ENCODE measurements at regions not wholly inside any gene's neighbourhood (a gene's known extent, or its start where the extent isn't known, plus 50 kb on each side); places are given as distances from the start of the nearest gene placed in this dataset.
A peak's percentile ranks its signal among the peaks of the same experiment; 100 is the strongest.

DNA sequence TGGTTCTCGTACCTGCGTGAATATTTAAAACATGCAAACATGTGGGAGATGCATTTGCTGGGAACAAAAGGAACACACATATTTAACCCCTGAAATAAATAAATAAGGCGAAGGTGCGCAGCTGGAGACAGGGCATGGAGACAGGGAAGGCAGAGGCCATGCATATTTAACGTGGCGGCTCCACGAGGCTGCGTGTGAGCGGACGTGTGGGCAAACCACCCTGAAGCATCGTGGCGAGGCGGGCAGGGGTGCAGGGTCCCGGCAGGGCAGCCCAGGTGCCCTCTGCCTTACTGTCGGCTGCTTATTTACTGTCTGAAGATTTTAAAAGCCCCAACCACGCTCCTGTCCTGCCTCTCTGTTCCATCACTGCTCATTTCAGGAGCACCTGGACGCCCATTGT lies 104.0 kb upstream of the ACTRT2 start:
- TF ChIP-seq, protein P1, sequence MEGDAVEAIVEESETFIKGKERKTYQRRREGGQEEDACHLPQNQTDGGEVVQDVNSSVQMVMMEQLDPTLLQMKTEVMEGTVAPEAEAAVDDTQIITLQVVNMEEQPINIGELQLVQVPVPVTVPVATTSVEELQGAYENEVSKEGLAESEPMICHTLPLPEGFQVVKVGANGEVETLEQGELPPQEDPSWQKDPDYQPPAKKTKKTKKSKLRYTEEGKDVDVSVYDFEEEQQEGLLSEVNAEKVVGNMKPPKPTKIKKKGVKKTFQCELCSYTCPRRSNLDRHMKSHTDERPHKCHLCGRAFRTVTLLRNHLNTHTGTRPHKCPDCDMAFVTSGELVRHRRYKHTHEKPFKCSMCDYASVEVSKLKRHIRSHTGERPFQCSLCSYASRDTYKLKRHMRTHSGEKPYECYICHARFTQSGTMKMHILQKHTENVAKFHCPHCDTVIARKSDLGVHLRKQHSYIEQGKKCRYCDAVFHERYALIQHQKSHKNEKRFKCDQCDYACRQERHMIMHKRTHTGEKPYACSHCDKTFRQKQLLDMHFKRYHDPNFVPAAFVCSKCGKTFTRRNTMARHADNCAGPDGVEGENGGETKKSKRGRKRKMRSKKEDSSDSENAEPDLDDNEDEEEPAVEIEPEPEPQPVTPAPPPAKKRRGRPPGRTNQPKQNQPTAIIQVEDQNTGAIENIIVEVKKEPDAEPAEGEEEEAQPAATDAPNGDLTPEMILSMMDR (IDR thresholded peaks at IDR 0.05; ENCODE audit: insufficient read depth, low read length, poor library complexity, severe bottlenecking) = no peak
- Histone ChIP-seq H3K4me3 (ENCODE audit: low read depth, low read length) (no peak overlapping the region), H3K27me3 (ENCODE audit: control insufficient read depth, insufficient read depth, low read length) (no peaks in the 10 kb centered on the region), H3K36me3 (ENCODE audit: control insufficient read depth, insufficient read depth, low read length) (no peaks in the 10 kb centered on the region)
- DNase-seq (ENCODE audit: low read depth) = no peak

DNA sequence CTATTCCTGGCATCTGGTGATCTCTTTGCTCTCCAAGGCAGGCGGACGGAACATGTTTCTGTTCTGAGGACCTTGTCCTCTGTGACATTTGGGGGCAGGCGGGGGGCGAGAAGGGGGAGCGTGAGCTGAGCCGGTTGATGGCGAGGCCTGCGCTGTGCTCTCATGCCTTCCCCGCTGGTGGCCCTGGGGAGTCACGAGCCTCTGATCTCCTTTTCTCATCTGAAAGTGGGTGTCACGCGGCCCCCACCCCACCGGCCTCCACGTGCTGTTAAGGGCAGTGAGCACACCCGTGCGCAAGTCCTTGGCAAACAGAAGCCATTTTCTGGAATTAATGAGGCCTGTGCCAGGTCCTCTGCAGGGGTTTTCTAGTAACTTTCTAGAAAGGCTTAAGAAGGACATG lies 102.8 kb upstream of the ACTRT2 start:
- no peak for DNase-seq (ENCODE audit: low read depth)
- Histone ChIP-seq H3K36me3 (ENCODE audit: control insufficient read depth, insufficient read depth, low read length) (no peaks in the 10 kb centered on the region), H3K4me3 (ENCODE audit: low read depth, low read length) (no peak overlapping the region), H3K27me3 (ENCODE audit: control insufficient read depth, insufficient read depth, low read length) (no peaks in the 10 kb centered on the region)
- TF ChIP-seq, protein P1 (IDR thresholded peaks at IDR 0.05; ENCODE audit: insufficient read depth, low read length, poor library complexity, severe bottlenecking) = no peak

DNA sequence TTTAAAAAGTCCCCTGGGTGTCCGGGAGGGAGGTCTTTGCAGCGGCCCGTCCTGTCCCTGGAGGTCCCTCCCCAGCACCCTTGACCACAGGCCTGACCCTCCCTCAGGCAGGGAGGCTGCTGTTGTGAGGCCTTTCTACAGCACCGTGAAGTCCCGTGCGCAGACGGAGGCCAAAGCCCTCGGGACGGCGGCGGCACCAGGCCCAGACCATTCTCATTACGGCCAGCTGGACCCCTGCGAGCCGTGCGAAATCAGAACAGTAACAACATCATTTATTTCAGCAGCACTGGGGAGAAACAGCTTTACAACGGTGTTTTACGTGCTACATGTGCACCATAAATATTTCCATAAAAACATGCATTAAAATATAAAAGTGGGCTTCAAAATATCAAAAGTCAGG lies 101.4 kb upstream of the ACTRT2 start:
- no peaks in the 10 kb centered on the region for H3K27me3 ChIP-seq (ENCODE audit: control insufficient read depth, insufficient read depth, low read length)
- TF ChIP-seq, protein P1 (IDR thresholded peaks at IDR 0.05; ENCODE audit: insufficient read depth, low read length, poor library complexity, severe bottlenecking) = no peak

DNA sequence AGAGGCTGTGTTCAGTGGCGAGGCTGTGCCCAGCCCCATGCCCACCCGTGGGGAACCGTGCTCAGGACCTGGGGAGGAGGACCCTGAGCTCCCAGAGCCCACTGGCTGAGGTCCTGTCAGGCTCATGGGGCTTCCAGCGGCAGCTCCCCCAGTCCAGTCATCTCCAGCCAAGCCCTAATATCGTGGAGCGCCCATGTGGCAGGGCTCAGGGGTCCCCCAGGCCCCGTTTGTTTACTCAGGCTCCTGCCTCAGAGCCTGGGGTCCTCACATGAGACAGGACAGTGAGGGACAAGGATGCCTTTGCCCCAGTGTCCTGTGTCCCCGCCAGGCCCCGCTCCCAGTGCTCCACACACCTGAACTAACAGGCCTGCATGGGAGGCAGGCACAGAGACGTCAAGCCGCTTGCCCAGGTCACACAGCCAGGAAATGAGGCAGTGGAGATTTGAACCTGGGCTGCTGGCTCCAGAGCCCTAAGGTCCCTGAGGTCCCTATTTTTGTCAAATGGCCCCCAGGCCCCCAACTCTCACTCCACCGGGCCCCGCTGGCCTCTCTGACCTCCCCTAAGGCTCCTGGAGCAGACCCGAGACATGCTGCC lies 100.7 kb upstream of the ACTRT2 start:
- no peaks in the 10 kb centered on the region for H3K36me3 ChIP-seq (ENCODE audit: control insufficient read depth, insufficient read depth, low read length)
- H3K4me3 ChIP-seq (ENCODE audit: low read depth, low read length) = no peak overlapping the region
- no peak for DNase-seq (ENCODE audit: low read depth)
- H3K27me3 ChIP-seq (ENCODE audit: control insufficient read depth, insufficient read depth, low read length) = no peaks in the 10 kb centered on the region
- TF ChIP-seq, protein P1 (IDR thresholded peaks at IDR 0.05; ENCODE audit: insufficient read depth, low read length, poor library complexity, severe bottlenecking) = no peak

More for the DNA sequence above, 101.4 kb upstream of the ACTRT2 start:
- no peak overlapping the region for H3K4me3 ChIP-seq (ENCODE audit: low read depth, low read length)
- H3K36me3 ChIP-seq (ENCODE audit: control insufficient read depth, insufficient read depth, low read length) = no peaks in the 10 kb centered on the region
- no peak for DNase-seq (ENCODE audit: low read depth)

DNA sequence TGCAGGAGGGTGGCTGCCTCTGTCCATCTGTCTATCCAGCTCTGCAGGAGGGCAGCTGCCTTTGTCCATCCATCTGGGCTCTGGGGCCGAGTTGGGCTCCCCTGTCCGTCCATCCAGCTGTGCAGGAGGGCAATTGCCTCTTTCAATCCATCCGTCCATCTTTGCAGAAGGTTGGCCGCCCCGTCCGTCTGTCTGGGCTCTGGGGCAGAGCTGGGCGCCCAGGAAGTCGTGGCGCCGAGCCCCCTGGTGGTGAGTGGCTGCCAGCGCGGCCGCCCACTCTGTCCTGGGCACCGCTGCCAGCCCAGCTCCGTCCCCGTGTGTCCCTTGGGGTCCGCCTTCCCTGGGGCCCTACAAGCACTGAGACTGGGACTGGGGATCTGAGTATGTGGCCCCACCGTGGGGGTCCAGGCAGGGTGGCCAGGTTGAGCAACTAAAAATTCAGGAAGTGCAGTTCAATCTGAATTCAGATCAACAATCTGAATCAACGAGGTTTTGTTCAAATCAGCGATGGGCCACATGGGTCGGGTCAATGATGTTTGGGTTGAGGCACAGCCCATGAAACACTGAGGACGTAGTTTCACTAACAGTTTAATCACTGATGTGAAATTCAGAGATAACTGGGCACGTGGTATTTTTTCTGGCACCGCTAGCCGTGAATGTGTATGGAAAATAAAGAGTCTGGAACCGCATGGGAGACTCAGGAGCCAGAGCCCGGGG lies 99.1 kb upstream of the ACTRT2 start:
- no peak overlapping the region for H3K4me3 ChIP-seq (ENCODE audit: low read depth, low read length)
- DNase-seq (ENCODE audit: low read depth) = no peak
- TF ChIP-seq, protein P1 (IDR thresholded peaks at IDR 0.05; ENCODE audit: insufficient read depth, low read length, poor library complexity, severe bottlenecking) = peak; percentile 42
- H3K27me3 ChIP-seq (ENCODE audit: control insufficient read depth, insufficient read depth, low read length) = peaks cover 6% of the 10 kb centered on the region
- H3K36me3 ChIP-seq (ENCODE audit: control insufficient read depth, insufficient read depth, low read length) = no peaks in the 10 kb centered on the region

Data from kidney epithelial cell (primary cell).